HG02973 (cell line): ENCODE measurements at regions not wholly inside any gene's neighbourhood (a gene's known extent, or its start where the extent isn't known, plus 50 kb on each side); places are given as distances from the start of the nearest gene placed in this dataset.
"Not testable (repeated sequence)": the region's sequence is repeated elsewhere in the genome, so short reads cannot be mapped to it uniquely, and the experiment has no call there.

ENCODE experiments used
- ATAC-seq: cut with Tn5 transposase; IDR thresholded peaks from one replicate; pipeline ENCODE4 v1.9.1; 2021; ENCODE audit warnings: moderate library complexity; ENCODE audit not compliant: unreplicated experiment

DNA sequence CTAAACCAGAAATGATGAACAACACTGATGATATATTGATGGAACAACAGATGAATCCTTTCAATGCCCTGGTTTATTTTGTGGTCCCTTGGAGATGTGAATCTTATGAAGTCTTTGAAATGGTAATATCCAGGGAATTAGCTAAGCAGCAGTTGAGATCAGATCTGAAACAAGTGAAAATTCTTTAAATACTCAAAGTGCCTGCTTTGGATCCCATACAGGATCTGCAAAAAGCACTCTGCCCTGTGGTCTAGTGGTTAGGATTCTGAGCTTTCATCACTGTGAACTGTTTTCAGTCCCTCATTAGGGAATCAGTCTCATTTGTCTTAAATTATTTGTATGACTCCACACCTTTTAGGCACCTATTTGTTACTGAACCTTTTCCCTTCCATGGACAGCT lies 211.3 kb upstream of the TGIF2LY start:
- ATAC-seq: not testable (repeated sequence)

- not testable (repeated sequence) for ATAC-seq
Measured at GRCh38 chrY:3368459-3368858, 210.4 kb upstream of the TGIF2LY start.

DNA sequence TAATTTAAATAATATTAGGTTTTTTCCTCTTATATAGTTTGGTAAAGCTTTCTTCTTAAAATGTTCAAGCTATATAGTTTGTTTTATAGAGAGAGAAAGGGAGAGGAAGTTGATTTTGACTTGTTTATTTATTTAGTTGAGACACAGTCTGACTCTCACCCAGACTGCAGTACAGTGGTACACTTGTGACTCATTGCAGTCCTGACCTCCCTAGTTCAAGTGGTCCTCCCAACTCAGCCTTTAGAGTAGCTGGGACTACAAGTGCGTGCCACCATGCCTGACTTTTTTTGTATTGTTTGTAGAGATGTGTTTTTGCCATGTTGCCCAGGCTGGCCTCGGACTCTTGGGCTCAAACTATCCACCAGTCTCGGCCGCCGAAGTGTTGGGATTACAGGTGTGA lies 187.4 kb upstream of the TGIF2LY start:
- ATAC-seq: not testable (repeated sequence)

DNA sequence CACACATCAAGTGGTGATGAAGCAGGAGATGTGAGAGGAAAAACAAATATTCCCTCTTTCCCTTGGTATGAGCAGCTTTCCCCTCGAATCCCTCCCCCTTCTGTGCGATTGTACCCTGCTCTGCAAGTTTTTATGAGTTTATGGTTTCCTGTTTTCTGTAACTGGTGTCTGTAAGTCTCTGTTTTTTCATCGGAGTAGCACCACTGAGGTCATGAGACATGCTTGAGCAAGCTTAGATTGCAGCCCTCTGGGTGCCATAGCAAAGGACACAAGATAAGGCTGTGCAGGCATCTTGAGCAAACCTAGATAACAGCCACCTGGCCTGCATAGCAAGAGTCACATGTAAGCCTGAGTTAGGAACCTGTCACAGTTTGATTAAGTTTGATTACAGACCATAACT lies 174.6 kb upstream of the TGIF2LY start:
- not testable (repeated sequence) for ATAC-seq

- ATAC-seq: not testable (repeated sequence)
Measured at GRCh38 chrY:3405585-3405984, 173.3 kb upstream of the TGIF2LY start.

GRCh38 chrY:3406896-3407452 lies 171.9 kb upstream of the TGIF2LY start:
- not testable (repeated sequence) for ATAC-seq

DNA sequence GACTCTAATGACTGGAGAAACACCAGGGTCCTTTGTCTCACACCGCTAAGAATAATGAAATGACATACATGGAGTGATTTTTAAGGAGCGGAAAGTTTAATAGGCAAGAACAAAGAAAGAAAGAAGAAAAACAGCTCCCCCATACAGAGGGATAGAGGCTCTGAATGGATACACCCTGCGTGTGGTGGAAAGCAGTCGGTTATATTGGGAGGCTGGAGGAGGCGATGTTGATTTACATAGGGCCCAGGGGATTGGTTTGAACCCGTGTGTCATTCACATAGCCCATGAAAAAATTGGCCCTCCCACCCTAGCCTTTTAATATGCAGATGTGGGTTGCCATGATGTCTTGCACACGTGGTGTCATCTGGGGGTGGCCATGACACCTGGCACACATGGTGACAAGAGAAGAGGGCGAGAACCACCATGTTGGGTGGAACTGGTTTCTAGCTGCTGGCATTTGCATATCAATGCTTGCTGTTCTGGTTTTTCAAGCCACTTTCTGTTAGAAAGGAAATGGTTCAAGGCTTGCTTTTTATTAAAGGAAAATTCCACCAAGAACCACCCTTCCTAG lies 168.5 kb upstream of the TGIF2LY start:
- not testable (repeated sequence) for ATAC-seq
